ENCODE measurements at regions not wholly inside any gene's neighbourhood (a gene's known extent, or its start where the extent isn't known, plus 50 kb on each side); places are given as distances from the start of the nearest gene placed in this dataset.

- TF ChIP-seq ESRRG (CRISPR knock-in tag; IDR thresholded peaks at IDR 0.05) (no peak), ZNF565 (CRISPR knock-in tag; conservative IDR thresholded peaks at IDR 0.05; ENCODE audit: low read depth) (no peak), TSHZ2 (CRISPR knock-in tag; IDR thresholded peaks at IDR 0.05) (no peak), ZNF70 (CRISPR knock-in tag; IDR thresholded peaks at IDR 0.05) (no peak), CSRNP3 (CRISPR knock-in tag; IDR thresholded peaks at IDR 0.05) (no peak)
- no peak for ATAC-seq
These were observed 59.2 kb upstream of the PLEKHA5 start for GRCh38 chr12:19070341-19070740.

- TF ChIP-seq ZFP3 (CRISPR knock-in tag; IDR thresholded peaks at IDR 0.05), result no peak
- TF ChIP-seq SNAI2 (CRISPR knock-in tag; IDR thresholded peaks at IDR 0.05), result no peak
- TF ChIP-seq BACH2 (CRISPR knock-in tag; IDR thresholded peaks at IDR 0.05; ENCODE audit: borderline replicate concordance), result no peak
- no peak for TF ChIP-seq OSR1 (CRISPR knock-in tag; IDR thresholded peaks at IDR 0.05)
- TF ChIP-seq TCF4 (CRISPR knock-in tag; IDR thresholded peaks at IDR 0.05; ENCODE audit: borderline replicate concordance), result no peak
- no peak for TF ChIP-seq RARB (CRISPR knock-in tag; IDR thresholded peaks at IDR 0.05)
- no peak for TF ChIP-seq ZFP30 (CRISPR knock-in tag; IDR thresholded peaks at IDR 0.05)
- no peak for TF ChIP-seq CREB5 (CRISPR knock-in tag; IDR thresholded peaks at IDR 0.05; ENCODE audit: low read depth)
- no peak for TF ChIP-seq PPARA (CRISPR knock-in tag; IDR thresholded peaks at IDR 0.05; ENCODE audit: borderline replicate concordance)
- TF ChIP-seq ZNF70 (CRISPR knock-in tag; IDR thresholded peaks at IDR 0.05), result no peak
- no peak for TF ChIP-seq TOX (CRISPR knock-in tag; IDR thresholded peaks at IDR 0.05; ENCODE audit: borderline replicate concordance)
- TF ChIP-seq GLIS3 (CRISPR knock-in tag; IDR thresholded peaks at IDR 0.05), result no peak
- TF ChIP-seq POU6F1 (CRISPR knock-in tag; IDR thresholded peaks at IDR 0.05; ENCODE audit: borderline replicate concordance, low read depth), result no peak
- TF ChIP-seq ZC3H10 (CRISPR knock-in tag; IDR thresholded peaks at IDR 0.05), result no peak
- no peak for TF ChIP-seq ZNF565 (CRISPR knock-in tag; conservative IDR thresholded peaks at IDR 0.05; ENCODE audit: low read depth)
- TF ChIP-seq PATZ1 (CRISPR knock-in tag; IDR thresholded peaks at IDR 0.05; ENCODE audit: borderline replicate concordance), result no peak
- TF ChIP-seq CSDC2 (CRISPR knock-in tag; IDR thresholded peaks at IDR 0.05), result no peak
- no peak for TF ChIP-seq TSHZ2 (CRISPR knock-in tag; IDR thresholded peaks at IDR 0.05)
- no peak for ATAC-seq
These were observed 54.8 kb upstream of the PLEKHA5 start for GRCh38 chr12:19074700-19075099.
